AG09319 (cell line): ENCODE measurements at regions not wholly inside any gene's neighbourhood (a gene's known extent, or its start where the extent isn't known, plus 50 kb on each side); places are given as distances from the start of the nearest gene placed in this dataset.

Experiments used
- DNase-seq: peaks from one replicate; pipeline ENCODE4 v3.0.0-alpha.2; 2010; ENCODE audit warnings: low read depth; ENCODE audit errors: extremely low read depth
- TF ChIP-seq, protein P1 (sequence below): IDR thresholded peaks from 2 replicates; pipeline ENCODE4 v1.5.1; 2011; ENCODE audit warnings: low read depth, mild to moderate bottlenecking, inconsistent platforms, low read length, moderate library complexity

DNA sequence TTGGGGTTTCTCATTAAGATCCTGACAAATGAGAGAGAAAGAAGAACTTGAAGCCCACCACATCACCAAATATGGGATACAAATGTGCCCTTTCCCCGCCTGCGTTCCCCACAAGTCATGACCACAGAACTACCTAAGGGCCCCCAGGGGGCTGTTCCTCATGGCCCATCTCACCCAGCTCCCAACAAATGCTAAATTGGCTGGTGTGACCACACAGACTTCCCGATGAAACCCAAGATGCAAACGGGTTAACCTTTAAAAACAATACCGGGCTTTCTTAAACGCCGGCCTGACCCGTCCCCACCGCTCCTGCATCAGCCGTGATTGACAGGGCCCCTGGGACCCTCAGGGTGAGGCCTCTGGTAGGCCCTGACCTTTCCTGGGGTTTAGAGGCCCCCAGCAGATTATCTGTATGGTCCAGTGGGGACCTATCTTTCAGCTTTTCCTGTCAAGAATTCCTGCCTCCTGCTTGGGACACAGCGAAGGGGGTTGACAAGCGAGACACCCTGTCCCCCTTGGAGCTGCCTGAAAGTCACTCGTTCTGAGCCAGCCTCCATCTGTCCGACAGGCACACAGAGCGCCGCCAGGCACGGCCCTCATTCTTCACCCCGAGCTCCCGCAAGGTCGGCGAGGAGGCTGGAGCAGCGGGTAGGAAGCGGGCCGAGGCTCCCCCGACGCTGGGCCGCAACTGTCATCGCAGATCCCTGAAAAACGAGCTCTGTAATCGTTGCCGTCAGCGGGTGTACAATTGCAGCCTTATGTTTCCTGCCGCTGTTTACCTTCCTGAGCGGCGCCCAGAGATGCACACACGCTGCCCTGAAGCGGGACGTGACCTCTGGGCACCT lies 300.1 kb downstream of the FOXL1 start:
- TF ChIP-seq, protein P1, sequence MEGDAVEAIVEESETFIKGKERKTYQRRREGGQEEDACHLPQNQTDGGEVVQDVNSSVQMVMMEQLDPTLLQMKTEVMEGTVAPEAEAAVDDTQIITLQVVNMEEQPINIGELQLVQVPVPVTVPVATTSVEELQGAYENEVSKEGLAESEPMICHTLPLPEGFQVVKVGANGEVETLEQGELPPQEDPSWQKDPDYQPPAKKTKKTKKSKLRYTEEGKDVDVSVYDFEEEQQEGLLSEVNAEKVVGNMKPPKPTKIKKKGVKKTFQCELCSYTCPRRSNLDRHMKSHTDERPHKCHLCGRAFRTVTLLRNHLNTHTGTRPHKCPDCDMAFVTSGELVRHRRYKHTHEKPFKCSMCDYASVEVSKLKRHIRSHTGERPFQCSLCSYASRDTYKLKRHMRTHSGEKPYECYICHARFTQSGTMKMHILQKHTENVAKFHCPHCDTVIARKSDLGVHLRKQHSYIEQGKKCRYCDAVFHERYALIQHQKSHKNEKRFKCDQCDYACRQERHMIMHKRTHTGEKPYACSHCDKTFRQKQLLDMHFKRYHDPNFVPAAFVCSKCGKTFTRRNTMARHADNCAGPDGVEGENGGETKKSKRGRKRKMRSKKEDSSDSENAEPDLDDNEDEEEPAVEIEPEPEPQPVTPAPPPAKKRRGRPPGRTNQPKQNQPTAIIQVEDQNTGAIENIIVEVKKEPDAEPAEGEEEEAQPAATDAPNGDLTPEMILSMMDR, result no peak
- DNase-seq, result no peak

DNA sequence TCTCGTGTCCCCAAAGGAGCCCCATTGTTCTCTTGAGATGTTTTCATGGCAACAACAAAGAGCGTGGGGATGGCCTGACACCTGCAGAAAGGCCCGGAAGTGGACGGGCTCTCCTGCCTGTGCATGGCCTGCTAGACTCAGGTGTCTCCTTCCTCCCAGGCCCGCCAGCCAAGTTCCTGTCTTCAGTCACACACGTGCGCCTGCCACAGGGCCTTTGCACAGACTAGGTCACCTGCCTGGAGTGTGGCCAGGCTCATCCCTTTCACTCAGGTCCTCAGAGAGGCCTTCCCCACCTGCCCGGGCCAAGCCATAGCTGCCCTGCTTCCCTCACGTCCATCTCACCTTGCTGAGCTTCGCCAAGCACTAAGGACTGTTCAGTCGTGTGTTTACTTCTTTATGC lies 300.9 kb downstream of the FOXL1 start:
- TF ChIP-seq, protein P1, result no peak
- no peak for DNase-seq

DNA sequence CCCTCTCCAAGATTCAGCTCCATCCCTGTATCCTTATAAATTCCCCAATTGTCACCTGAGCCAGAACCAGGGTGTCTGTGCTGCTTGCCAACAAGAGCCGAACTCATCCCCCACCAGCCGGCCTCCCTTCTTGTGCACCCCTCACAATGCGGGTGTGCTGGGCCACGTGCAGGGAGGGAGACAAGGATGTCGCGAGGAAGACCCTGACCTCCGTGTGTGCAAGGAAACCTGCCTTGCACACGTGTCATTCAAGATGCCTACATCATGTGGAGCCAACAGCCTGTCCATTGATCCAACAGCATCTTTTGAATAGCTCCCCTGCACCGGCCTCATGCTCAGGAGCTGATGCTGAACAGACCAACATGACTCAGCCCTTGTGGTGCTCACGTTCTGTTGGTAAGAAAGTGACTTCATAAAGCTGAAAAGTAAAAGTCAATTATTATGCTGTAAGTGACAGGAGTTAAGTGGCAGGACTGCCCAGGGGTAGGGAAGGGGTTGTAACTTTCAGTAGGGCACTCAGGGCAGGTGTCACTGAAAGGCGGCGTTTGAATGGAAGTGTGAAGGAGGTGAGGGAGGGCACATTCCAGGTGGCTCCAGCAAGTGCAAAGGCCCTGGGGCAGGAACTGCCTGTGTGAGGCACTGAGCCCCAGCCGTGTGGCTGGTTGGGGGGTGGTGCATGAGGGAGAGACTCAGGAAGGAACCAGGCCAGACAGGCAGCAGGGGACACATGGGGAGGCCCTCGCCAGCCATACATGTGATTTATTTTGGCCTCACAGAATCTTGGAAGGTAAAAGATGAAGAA lies 302.2 kb downstream of the FOXL1 start:
- no peak for DNase-seq
- TF ChIP-seq, protein P1, result no peak

DNA sequence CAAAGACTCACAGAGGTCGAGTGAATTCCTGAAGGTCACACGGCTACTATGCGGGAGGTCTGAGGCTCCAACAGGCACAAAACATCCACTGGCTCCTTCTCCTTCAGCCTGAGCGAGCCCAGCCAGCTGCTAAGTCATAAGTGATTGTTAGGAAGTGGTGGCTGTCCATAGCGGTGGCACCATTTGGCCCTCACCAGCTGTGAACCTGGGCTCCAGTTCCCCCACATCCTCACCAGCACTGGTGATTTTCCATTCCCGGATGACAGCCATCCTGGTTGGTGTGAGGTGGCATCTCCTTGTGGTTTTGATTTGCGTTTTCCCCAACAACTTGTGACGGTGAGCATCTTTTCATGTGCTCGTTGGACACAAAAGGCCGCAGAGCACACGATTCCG lies 302.8 kb downstream of the FOXL1 start:
- TF ChIP-seq, protein P1, result no peak
- no peak for DNase-seq

DNA sequence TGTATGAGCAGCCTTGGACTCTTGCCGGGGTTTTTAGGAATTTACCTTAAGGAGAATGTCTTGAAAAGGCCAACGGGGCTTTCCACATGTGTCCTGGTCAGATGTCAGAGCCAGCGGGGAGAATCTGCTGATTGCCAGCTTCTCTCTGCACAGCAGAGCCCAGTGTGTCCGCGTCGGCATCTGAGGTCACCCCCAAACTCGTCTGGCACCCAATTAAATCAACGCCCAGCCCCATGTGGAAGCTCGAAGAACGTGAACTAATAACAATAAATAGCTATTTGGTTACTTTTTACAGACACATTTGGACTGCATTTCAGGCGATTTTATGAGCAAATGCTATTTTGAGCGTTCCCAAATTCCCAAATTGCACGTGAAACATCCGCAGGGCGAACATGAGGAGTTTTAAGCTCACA lies 303.5 kb downstream of the FOXL1 start:
- TF ChIP-seq, protein P1, result no peak
- no peak for DNase-seq

DNA sequence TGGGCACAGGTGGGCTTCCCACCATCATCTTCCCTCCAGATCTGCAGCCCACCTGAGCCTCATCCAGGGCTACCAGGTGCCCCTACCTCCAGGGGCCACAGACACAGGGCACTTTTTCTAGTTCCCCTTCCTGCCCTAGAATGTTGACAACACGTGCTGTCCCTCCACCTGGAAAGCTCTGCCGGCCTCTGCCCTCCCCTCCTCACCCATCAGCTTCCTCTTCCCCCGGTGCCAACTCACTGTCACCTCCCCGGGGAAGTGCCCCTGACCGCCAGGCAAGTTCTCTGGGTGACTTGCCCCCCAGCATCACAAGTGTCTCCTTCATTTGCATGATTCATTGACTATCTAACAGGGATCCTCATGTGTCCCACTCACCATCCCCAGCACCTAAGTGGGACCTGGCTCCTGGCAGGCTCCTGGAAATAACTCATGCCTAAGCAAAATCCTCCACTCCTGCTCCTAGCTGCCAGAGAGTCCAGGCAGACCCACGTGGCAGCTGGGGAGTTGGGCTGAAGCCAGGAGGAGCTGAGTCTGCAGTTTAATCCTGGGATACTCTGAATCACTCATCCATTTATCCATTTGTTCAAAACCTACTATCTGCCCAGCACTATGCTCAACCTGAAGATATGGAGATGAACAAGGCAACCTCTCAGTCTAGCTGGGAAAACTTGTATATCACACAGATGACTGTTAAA lies 304.4 kb downstream of the FOXL1 start:
- peak; percentile 25 for DNase-seq

More for the DNA sequence above, 304.4 kb downstream of the FOXL1 start:
- TF ChIP-seq, protein P1, result no peak
